HG02981 (cell line): ENCODE measurements at regions not wholly inside any gene's neighbourhood (a gene's known extent, or its start where the extent isn't known, plus 50 kb on each side); places are given as distances from the start of the nearest gene placed in this dataset.

ENCODE experiments used
- ATAC-seq: cut with Tn5 transposase; IDR thresholded peaks from one replicate; pipeline ENCODE4 v1.9.1; 2021; ENCODE audit warnings: mild to moderate bottlenecking, moderate library complexity; ENCODE audit not compliant: unreplicated experiment

DNA sequence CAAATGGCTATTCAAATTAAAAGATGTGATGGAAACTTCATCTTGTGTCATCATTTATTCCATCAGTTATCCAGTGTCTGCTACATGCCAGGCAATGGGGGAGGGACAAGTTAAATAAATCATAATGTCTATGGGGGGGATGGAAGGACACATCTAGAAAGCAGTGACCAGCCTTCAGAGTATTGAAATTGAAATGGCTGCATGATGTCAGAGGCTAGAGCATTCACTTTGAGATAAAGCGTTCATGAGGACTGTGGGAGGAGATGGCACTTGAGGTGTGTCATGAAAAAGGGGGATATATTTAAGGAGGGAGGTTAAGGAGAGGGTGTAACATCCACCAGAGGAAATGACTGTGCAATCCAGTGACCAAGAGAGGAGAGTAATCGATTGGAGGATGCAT lies 50.6 kb downstream of the SLIT2 start:
- ATAC-seq, result no peak

DNA sequence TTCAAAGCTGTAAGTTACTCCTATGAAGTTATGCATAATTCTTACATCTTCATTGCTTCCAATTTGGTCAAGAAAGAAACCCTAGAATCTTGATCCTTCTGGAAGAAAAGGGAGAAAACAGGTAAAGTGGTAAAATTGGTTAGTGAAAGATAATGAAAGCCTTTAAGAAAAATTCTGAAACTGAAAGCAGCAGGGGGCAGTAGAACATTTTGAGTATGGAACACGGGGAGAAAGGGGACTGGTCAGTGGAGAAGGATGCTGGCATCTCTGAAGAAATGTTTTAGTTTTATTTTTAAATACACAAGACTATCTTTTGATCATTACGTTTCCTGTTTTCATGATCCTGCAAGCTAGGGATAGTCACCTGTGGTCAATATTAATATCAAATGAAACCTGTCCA lies 54.3 kb downstream of the SLIT2 start:
- ATAC-seq, result no peak

DNA sequence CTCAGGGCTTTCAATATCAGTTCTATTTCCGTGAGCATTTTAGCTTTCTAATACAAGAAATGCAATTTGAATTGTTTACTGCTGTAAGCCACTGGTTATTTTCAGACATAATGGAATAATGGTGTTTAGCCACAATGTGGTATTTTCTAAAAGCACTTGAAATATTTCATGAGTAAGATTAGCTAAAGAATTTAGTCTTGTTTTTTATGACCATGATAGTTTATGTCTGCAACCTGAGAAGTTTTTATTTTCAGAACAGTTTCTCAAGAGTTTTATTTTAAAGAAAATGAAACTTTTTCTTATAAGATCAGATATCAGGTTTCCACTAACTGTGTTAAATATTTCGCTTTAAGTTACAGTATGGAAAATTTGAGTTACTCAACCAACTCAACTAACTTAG lies 60.2 kb downstream of the SLIT2 start:
- ATAC-seq, result no peak

DNA sequence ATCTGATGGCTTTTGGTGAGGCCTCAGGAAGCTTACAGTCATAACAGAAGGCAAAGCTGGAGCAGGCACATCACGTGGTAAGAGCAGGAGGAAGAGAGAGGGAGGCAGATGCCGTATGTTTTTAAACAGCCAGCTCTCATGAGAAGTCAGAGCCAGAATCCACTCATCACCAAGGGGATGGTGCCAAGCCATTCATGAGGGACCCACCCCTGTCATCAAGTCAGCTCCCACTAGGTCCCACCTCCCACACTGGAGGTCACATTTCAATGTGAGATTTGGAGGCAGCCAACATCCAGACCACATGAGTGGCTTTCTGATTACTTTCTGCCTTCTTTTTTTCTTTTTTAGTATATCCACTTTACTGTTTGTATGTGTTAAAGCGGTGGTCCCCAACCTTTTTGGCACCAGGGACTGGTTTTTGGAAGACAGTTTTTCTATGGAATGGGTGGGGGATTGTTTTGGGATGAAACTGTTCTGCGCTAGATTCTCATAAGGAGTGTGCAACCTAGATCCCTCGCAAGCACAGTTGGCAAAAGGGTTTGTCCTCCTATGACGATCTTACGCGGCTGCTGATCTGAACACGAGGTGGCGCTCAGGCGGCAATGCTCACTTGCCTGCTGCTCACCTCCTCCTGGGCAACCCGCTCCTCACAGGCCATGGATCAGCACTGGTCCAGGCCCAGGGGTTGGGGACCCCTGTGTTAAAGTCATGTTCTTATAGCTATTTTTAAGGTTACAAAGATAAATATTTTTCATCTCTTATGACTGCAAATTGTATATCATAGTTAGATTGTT lies 61.7 kb downstream of the SLIT2 start:
- no peak for ATAC-seq

DNA sequence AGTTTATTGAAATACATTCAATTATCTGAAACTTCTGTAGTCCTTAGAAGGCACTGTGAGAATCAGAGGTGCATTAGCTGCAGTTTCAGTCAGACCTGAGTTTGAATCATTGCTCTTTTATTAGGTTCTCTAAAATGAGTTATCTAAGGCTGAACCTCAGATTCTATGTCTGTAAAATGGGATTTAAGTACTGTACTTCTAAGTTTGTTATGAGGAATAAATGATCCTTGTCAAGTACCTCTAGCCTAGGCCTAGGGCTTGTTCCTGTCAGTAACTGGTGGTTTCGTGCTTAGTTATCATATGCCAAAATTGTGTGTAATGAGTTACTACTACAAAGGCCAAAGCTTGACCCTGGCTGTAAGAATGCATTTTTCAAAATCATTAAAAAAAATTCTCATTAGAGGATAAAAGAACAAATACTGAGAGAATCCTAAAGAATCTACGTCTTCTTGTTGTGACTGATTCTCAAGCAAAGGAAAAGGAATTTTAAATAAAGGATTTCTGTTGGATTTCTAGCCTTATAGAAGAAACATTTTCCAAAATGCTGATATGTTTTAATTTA lies 65.8 kb downstream of the SLIT2 start:
- no peak for ATAC-seq

DNA sequence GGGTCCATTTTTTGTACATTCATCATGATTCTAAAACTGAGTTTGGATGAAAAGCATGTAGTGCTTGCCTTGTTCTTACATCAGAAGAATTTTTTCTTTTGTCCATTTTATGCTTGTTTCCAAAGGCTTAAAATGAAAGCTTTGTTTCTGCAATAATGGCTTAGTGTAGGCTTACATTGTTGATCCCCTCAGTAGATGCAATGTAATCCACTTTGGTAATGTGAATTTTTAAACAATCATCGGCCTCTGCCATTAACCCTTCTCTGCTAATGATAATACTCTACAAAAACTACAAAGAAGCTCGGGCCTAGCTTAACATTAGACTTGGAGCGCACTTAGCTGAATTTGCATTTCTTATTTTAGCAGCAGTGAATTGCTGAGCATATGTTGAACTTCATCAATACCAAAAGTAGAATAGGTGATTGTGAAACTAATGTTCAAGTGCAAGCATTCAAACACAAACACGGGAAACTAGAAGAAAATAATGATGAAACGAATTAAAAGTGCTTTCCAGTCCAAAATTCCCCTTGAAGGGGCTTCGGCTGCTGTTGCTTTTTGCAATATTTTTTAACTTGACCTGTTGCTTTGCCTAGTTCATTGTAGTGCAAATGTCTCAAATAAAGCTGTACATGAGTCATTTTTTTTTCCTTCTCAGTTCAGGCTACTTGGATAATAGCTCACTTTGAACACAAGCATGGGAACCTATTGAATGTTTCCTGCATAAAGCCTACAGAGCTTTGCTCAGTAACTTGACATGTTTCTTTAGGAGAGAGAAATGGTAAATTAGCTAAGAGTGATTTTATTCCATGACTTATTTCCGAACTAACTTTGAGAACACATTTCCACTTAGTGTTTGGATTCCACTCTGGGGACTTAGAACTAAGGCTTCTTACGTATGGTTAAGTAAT lies 66.5 kb downstream of the SLIT2 start:
- no peak for ATAC-seq

DNA sequence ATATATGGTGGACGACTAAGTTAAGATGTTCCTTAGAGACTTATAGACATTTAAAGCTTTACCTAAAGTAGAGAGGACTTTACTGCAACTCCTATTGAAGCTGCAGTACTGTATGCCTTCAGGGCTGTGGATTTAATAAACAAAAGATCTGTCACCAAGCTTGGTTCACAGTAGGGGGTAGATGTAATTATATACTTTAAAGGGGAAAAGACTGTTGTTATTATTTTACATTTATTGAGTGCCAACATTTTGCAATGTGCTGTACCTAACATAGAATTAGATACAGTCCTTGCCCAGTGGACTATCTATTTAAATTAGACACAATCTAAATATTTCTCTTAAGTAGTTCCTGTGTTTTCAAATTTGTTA lies 67.2 kb downstream of the SLIT2 start:
- ATAC-seq, result no peak

DNA sequence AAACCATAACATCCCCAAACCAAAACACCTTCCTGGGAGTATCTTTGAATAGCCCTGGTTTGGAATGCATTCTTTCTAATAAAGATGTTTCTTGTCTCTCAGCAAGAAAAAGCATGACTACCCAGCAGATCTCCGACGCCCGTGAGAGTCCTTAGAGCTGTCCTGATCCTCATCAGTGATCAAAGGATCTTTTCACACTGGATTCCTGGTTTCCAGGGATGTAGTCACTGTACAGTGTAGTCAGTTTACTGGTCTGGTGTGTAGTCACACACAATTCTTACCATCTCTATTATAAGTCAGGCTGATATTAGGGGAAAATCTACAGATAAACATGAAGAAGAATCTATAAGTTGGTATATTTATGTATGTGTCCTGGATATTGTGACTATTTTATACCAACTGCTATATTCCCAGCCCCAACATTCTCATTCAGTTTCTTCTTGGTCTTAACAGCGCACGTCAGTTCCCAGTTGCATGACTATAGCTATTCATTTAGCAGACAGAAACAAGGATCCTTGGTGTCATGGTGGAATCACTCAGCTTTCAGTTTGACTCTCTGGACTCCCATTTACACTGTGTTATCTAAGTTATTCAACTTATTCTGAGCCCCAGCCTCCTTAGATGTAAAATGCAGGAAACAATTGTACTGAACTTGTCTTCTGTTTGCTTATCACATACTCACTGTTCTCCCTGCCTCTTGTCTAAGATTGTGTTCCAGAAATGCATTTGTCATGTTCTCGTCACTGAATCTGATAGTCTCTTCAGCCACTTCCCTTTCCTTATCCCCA lies 68.3 kb downstream of the SLIT2 start:
- ATAC-seq, result no peak

DNA sequence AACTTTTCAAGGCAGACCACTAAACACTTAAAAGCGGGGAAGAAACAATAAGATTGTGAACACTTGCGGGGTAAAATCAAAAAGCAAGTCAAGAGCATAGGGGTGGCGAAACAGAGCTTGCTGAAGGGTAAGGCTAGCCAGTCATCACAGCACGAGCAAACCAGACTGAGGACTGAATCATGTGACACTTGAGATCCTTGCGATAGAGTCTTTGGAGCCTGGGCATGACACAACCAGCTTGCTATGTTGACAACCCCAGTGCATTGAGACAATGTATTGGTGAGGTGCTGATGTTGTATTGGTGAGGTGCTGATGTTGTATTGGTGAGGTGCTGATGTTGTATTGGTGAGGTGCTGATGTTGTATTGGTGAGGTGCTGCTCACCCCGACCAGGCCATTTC lies 72.3 kb downstream of the SLIT2 start:
- ATAC-seq, result no peak

DNA sequence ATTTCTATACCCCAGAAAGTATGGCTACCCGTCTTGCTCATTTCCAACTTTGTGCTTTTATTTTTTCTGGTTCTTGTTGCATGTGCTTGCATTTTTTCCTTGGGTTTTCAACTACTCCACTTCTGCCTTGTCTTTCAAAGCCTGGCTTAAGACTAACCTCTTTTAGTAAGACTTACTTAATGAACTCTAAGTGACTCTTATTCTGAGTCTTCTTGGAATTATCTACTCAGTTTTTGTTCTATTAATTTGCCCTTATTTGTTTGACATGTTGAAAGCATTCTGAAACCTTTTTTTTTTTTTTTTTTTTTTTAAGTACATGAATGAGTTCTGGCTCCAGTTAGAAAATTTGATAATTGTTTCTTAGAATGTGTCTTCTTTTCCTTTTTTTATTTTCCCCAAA lies 74.8 kb downstream of the SLIT2 start:
- ATAC-seq, result no peak

DNA sequence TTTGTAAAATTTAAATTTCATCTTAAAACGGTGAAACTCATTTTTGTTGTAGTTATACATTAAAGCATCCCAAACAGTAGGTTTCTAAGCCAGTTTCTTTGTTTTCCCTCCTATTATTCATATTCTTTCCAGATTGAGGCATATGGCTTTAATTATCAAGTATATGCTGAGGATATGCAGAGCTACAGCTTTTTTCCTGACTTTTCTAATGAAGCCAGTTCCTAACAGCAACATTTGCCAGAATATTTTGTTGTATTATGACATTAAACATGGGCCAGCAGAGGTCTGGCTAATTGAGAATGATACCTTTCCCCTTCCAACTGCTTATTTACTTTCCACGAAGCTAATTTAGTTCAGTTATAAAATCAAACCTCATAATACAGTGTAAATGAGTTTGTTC lies 75.3 kb downstream of the SLIT2 start:
- ATAC-seq, result no peak

DNA sequence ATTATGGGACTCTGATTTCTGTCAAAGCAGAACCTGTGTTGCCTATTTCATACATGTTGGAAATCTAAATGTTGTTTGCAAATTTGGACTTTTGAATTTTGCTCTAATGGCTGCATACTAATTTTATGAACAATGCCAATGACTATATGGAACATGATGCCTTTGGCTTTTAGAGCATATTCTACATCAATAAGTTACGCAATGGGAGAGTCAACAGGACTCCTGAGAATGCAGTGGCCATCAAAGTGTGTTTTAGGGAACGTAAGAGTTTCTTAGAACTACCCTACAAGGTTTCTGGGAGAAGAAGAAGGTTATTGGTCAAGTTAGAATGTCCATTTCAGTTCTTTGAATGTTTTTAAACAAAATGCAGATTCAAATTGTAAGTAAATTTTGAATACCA lies 76.1 kb downstream of the SLIT2 start:
- no peak for ATAC-seq

DNA sequence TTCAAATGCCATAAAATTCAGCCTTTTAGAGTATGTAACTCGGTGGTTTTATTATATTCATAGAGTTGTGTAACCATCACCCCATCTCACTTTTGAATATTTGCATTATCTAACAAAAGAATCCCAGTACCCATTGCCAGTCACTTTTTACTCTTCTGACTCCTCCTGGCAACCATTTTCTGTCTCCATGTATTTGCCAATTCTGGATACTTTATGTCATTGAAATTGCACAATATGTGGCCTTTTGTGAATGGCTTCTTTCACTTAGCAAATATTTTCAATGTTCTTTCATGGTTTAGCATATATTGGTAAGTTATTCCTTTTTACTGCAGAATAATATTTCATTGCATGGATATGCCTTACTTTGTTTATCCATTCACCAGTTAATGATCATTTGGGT lies 79.9 kb downstream of the SLIT2 start:
- ATAC-seq, result no peak

DNA sequence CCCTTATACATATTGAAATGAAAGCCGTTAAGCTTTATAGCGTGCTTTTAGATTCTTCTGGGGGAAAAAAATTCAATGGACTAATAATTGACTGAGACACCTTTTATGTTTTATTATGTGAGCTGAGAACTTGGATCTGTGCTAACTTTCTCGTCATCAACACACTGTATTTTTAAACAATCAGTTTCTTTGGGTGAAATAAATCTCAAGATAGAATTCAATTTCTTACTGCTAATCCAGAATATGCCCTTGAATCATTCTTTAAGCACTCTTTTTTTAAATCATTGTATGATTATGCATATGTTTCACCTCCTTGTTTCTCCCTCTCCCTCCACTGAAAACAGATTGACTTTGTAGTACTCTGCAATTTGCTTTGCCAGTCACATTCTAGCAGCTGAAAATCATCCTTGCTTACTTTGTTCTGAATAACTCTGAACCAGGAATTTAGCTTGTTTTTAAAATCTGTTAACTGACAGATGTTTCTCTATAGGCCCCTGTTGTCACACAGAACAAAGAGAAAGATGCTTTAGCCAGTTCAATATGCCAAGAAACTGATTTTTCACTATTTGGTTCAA lies 81.5 kb downstream of the SLIT2 start:
- ATAC-seq, result no peak

DNA sequence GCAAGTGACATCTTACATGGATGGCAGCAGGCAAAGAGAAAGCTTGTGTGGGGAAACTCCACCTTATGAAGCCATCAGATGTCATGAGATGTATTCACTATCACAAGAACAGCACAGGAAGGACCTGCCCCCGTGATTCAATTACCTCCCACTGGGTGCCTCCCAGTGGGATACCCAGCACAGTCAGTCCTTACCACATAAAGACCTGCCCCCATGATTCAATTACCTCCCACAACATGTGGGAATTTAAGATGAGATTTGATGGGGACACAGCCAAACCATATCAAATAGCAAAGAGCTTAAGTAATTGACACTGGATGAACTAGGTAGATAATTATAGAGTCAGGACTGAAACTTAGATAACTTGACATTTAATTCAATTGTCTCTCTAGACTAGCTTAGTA lies 85.6 kb downstream of the SLIT2 start:
- ATAC-seq, result no peak

DNA sequence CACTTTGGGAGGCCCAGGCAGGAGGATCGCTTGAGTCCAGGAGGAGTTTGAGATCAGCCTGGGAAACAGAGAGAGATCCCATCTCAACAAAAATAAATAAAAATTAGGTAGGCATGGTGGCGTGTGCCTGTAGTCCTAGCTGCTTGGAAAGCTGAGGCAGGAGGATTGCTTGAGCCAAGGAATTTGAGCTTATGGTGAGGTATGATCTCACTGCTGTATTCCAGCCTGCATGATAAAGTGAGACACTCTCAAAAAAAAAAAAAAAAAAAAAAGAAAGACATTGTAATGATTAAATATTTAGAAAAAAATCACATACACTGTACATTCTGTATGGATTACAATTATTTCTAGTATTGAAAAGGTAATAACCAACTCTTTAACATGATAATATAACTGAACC lies 87.1 kb downstream of the SLIT2 start:
- ATAC-seq, result no peak

DNA sequence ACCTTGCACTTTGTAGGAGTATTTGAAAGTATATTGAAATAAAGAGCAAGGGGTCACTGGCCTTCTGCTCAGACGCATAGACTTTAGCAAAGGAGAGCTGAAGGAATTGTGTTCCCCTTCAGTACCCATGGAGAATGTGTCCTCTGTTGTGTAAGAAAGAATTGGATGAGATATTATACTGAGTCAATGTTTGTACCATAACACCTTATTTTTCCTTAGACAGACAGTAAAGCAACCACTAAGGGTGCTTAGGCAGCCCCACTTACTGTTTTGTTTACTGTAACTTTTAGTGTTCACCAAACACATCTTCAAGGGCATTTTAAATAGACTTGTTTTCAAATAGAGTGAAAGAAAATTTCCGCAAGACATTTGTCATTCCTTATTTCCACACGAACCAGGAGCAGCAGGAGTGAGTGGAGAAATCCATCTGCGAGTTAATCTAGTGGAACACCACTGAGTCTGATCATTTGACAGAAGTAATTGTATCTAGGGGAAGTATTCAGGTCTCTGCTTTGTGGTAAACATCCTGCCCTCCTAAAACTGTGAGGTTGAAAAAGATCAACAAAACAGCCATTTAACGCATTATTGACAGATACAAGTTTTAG lies 89.5 kb downstream of the SLIT2 start:
- no peak for ATAC-seq

DNA sequence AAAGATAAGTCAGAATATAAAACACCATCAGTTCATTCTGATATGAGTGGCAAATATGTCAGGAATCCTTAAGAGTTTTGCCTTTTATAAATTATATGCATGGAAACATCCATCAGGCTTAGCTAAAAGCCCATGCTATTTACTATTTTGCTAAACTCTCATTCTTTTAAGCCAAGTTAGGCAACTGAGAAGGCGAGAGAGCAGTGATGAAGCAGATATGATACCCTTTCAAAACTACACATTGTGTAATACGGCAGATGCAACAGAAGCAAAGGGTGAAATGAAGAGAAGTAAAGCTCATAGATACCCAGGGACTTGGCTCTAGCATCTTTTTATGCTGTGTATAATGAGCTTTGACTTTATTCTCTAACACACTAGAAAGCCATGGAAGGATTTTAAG lies 95.8 kb downstream of the SLIT2 start:
- ATAC-seq, result no peak

DNA sequence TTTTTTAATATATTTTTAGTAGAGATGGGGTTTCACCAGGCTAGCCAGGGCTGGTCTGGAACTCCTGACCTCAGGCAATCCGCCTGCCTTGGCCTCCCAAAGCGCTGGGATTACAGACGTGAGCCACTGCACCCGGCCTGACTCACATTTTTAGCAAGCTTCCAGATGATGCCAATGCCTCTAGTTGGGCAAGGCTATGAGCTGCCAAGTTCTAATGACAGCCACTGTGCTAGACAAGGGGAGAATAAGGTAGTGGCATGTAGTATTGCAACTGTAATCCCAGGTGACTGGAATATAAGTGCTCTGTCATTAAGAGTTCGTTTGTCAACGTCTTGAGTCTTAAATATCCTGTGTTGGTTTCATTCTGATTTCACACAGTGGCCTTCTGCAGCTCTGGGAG lies 96.7 kb downstream of the SLIT2 start:
- no peak for ATAC-seq

DNA sequence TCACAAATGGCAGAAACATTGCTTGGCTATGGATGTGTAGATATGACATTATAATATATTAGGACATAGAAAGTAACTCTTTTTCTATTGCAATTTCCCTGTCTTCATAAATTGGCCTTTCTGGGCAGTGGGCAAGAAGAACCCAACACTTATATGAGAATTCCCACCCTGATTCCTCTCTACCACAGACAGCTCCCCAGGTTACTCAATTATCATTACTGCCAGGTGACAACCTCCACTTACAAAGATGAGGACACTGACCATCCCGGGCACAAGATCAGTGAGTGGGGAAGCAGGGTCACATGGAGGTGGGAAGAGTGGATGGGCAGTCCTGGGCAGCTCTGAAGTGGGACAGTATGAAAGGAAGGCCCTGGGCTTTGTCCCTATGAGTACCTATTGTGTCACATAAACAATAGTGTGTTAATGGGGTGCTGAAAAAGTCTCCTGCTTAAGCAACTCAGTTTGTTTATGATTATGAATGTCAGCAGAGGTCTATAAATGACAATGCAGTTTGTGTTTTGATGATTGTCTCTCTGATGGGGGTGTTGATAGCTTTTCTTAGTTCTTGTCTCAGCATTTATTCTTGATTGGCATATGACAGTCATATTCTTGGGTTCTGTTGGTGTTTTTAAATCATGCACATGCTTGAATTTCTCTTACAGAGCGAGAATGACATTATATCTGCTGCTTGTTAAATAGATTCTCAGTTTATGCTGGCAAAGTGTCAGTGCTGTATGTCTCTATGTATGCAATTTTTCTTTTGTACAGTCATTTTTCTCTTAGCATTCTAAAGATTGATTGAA lies 99.9 kb downstream of the SLIT2 start:
- ATAC-seq, result no peak
